ENCODE measurements at regions not wholly inside any gene's neighbourhood (a gene's known extent, or its start where the extent isn't known, plus 50 kb on each side); places are given as distances from the start of the nearest gene placed in this dataset.

DNA sequence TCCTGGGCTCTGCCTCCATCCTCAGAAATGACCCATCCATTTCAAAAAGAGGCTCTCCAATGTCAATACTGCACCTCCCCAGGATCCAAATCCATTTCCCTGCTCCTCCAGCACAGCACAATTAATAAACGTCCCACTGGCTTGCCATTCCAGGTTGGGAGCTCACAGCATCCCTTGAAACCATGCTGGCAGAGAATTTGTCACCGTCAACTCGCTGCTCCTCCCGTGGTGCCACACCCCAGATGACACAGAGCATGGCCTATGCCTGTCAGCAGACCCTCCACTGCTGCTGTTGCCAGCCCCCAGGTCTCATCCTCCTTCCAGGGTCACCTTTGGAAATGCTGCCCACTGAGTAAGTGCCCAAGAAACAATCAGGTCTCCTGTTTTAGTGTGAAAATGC lies 53.0 kb upstream of the UQCRFS1 start:
- POLR2A ChIA-PET = no interaction called here
- Histone ChIP-seq H3K9me3 (0 out of 3 replicates have a peak, but pooled peaks cover 3% of the 10 kb centered on the region), H3K27ac (no peak overlapping the region), H3K4me1 (no peaks in the 10 kb centered on the region), H3K4me2 (no peak overlapping the region), H3K4me3 (no peak overlapping the region)
- no peak for DNase-seq (ENCODE audit: low read depth in 1 of 2, low spot score in 1 of 2)
- TF ChIP-seq JUNB (IDR thresholded peaks at IDR 0.05) (no peak), CHD2 (IDR thresholded peaks at IDR 0.05; ENCODE audit: low read length, partially characterized antibody) (no peak), NPAS2 (CRISPR knock-in tag; IDR thresholded peaks at IDR 0.05; ENCODE audit: borderline replicate concordance) (no peak), TP53 (CRISPR knock-in tag; IDR thresholded peaks at IDR 0.05) (no peak), CEBPB (IDR thresholded peaks at IDR 0.05) (no peak), CHD4 (IDR thresholded peaks at IDR 0.05; ENCODE audit: borderline replicate concordance) (no peak), E2F6 (IDR thresholded peaks at IDR 0.05; ENCODE audit: borderline replicate concordance, low read depth) (no peak), RARB (CRISPR knock-in tag; IDR thresholded peaks at IDR 0.05) (no peak), ZC3H11A (IDR thresholded peaks at IDR 0.05) (no peak), KDM5A (IDR thresholded peaks at IDR 0.05) (no peak), FOXS1 (CRISPR knock-in tag; IDR thresholded peaks at IDR 0.05) (no peak), CBX8 (IDR thresholded peaks at IDR 0.05) (no peak)
- TF ChIP-seq, protein P1, sequence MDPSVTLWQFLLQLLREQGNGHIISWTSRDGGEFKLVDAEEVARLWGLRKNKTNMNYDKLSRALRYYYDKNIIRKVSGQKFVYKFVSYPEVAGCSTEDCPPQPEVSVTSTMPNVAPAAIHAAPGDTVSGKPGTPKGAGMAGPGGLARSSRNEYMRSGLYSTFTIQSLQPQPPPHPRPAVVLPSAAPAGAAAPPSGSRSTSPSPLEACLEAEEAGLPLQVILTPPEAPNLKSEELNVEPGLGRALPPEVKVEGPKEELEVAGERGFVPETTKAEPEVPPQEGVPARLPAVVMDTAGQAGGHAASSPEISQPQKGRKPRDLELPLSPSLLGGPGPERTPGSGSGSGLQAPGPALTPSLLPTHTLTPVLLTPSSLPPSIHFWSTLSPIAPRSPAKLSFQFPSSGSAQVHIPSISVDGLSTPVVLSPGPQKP (IDR thresholded peaks at IDR 0.05; ENCODE audit: low read depth, low read length) = no peak
- TF ChIP-seq, protein P2, sequence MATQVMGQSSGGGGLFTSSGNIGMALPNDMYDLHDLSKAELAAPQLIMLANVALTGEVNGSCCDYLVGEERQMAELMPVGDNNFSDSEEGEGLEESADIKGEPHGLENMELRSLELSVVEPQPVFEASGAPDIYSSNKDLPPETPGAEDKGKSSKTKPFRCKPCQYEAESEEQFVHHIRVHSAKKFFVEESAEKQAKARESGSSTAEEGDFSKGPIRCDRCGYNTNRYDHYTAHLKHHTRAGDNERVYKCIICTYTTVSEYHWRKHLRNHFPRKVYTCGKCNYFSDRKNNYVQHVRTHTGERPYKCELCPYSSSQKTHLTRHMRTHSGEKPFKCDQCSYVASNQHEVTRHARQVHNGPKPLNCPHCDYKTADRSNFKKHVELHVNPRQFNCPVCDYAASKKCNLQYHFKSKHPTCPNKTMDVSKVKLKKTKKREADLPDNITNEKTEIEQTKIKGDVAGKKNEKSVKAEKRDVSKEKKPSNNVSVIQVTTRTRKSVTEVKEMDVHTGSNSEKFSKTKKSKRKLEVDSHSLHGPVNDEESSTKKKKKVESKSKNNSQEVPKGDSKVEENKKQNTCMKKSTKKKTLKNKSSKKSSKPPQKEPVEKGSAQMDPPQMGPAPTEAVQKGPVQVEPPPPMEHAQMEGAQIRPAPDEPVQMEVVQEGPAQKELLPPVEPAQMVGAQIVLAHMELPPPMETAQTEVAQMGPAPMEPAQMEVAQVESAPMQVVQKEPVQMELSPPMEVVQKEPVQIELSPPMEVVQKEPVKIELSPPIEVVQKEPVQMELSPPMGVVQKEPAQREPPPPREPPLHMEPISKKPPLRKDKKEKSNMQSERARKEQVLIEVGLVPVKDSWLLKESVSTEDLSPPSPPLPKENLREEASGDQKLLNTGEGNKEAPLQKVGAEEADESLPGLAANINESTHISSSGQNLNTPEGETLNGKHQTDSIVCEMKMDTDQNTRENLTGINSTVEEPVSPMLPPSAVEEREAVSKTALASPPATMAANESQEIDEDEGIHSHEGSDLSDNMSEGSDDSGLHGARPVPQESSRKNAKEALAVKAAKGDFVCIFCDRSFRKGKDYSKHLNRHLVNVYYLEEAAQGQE (IDR thresholded peaks at IDR 0.05) = no peak
- TF ChIP-seq, protein P3, sequence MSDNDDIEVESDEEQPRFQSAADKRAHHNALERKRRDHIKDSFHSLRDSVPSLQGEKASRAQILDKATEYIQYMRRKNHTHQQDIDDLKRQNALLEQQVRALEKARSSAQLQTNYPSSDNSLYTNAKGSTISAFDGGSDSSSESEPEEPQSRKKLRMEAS (IDR thresholded peaks at IDR 0.05) = no peak
- 1% methylated on average over 4 of the region's 4 CpGs for WGBS (ENCODE audit: missing lambda C conversion rate)
- FAIRE-seq = no peak
- CTCF ChIA-PET = interaction anchor here (0.8 to 1.6 kb wide), 3 partner anchors 10 to 22 kb away, joined by 3 to 5 read pairs (median 3); no protein-coding TSS in a partner anchor
- ATAC-seq = no peak

GRCh38 chr19:29266603-29267002 lies 53.7 kb upstream of the UQCRFS1 start:
- WGBS (ENCODE audit: missing lambda C conversion rate) = 17% methylated on average over 4 of the region's 4 CpGs
- TF ChIP-seq ZFP36 (IDR thresholded peaks at IDR 0.05; ENCODE audit: borderline replicate concordance, partially characterized antibody) = no peak
- Histone ChIP-seq H3K4me1 (no peaks in the 10 kb centered on the region), H3K9me3 (0 out of 3 replicates have a peak, but pooled peaks cover 3% of the 10 kb centered on the region), H3K4me2 (no peak overlapping the region), H3K27ac (no peak overlapping the region), H3K4me3 (no peak overlapping the region)
- DNase-seq (ENCODE audit: low read depth in 1 of 2, low spot score in 1 of 2) (no peak), ATAC-seq (no peak), FAIRE-seq (no peak)
- CTCF ChIA-PET = interaction anchor here (0.6 to 1.6 kb wide), 4 partner anchors 9 to 330 kb away, joined by 3 to 5 read pairs (median 4); no protein-coding TSS in a partner anchor
- POLR2A ChIA-PET = no interaction called here

DNA sequence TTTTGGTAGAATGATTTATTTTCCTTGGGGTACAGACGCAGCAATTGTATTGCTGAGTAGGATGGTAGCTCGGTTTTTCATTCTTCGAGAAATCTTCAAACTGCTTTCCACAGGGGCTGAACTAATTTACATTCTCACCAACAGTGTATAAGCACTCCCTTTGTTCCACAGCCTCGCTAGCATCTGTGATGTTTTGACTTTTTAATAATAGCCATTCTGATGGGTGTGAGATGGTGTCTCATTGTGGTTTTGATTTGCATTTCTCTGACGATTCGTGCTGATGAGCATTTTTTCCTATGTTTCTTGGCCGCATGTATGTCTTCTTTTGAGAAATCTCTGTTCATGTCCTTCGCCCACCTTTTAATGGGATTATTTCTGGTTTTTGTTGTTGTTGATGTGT lies 54.8 kb upstream of the UQCRFS1 start:
- no peak for FAIRE-seq
- CTCF ChIA-PET = no interaction called here
- WGBS (ENCODE audit: missing lambda C conversion rate) = 29% methylated on average over 8 of the region's 8 CpGs
- TF ChIP-seq NPAS2 (CRISPR knock-in tag; IDR thresholded peaks at IDR 0.05; ENCODE audit: borderline replicate concordance) (no peak), ESRRA (IDR thresholded peaks at IDR 0.05; ENCODE audit: borderline replicate concordance, low read length) (no peak), HDAC2 (IDR thresholded peaks at IDR 0.05) (no peak), EHF (CRISPR knock-in tag; IDR thresholded peaks at IDR 0.05) (no peak), RNF2 (IDR thresholded peaks at IDR 0.05; ENCODE audit: borderline replicate concordance, low read depth) (no peak), RCOR1 (IDR thresholded peaks at IDR 0.05; ENCODE audit: low read depth, low read length) (no peak), E2F6 (IDR thresholded peaks at IDR 0.05; ENCODE audit: borderline replicate concordance, low read depth) (no peak), CHD2 (IDR thresholded peaks at IDR 0.05; ENCODE audit: low read length, partially characterized antibody) (no peak), HES2 (IDR thresholded peaks at IDR 0.05) (no peak), MAFK (IDR thresholded peaks at IDR 0.05; ENCODE audit: partially characterized antibody) (no peak), HOXB13 (CRISPR knock-in tag; IDR thresholded peaks at IDR 0.05; ENCODE audit: low read depth) (no peak), FOSL2 (IDR thresholded peaks at IDR 0.05) (no peak), FOSL2 (CRISPR knock-in tag; IDR thresholded peaks at IDR 0.05) (no peak)
- TF ChIP-seq, protein P4, sequence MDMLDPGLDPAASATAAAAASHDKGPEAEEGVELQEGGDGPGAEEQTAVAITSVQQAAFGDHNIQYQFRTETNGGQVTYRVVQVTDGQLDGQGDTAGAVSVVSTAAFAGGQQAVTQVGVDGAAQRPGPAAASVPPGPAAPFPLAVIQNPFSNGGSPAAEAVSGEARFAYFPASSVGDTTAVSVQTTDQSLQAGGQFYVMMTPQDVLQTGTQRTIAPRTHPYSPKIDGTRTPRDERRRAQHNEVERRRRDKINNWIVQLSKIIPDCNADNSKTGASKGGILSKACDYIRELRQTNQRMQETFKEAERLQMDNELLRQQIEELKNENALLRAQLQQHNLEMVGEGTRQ (IDR thresholded peaks at IDR 0.05) = no peak

More for the DNA sequence above, 54.8 kb upstream of the UQCRFS1 start:
- Histone ChIP-seq H3K4me3 (no peak overlapping the region), H3K9me3 (0 out of 3 replicates have a peak, but pooled peaks cover 3% of the 10 kb centered on the region), H3K4me1 (no peaks in the 10 kb centered on the region; the same call in 2 of the 3 replicates), H3K4me2 (no peak overlapping the region), H3K27ac (no peak overlapping the region)
- DNase-seq (ENCODE audit: low read depth in 1 of 2, low spot score in 1 of 2) = no peak
- POLR2A ChIA-PET = no interaction called here
- no peak for ATAC-seq

Measured in A549 (cell line).